GM15510 (cell line): ENCODE measurements at regions not wholly inside any gene's neighbourhood (a gene's known extent, or its start where the extent isn't known, plus 50 kb on each side); places are given as distances from the start of the nearest gene placed in this dataset.

Source experiments
- POLR2A ChIP-seq: IDR thresholded peaks from 3 replicates; pipeline ENCODE4 v1.6.1; 2011; ENCODE audit warnings: borderline replicate concordance; ENCODE audit not compliant: insufficient read length; ENCODE audit errors: extremely low read depth

GRCh38 chr7:67758551-67758950, 761.9 kb downstream of the TYW1 start:
- no peak for TF ChIP-seq POLR2A

- no peak for TF ChIP-seq POLR2A
These were observed 764.3 kb downstream of the TYW1 start for GRCh38 chr7:67760971-67761370.

GRCh38 chr7:67762516-67762915, 765.9 kb downstream of the TYW1 start:
- TF ChIP-seq POLR2A: no peak

GRCh38 chr7:67764289-67764688, 767.7 kb downstream of the TYW1 start:
- no peak for TF ChIP-seq POLR2A

GRCh38 chr7:67765481-67766175, 769.0 kb downstream of the TYW1 start:
- no peak for TF ChIP-seq POLR2A

GRCh38 chr7:67766906-67767410, 770.3 kb downstream of the TYW1 start:
- no peak for TF ChIP-seq POLR2A

- TF ChIP-seq POLR2A: no peak
These were observed 775.4 kb downstream of the TYW1 start for GRCh38 chr7:67771846-67772605.

- no peak for TF ChIP-seq POLR2A
These were observed 776.4 kb downstream of the TYW1 start for GRCh38 chr7:67773081-67773480.

GRCh38 chr7:67777119-67777518, 780.5 kb downstream of the TYW1 start:
- TF ChIP-seq POLR2A: no peak

- TF ChIP-seq POLR2A: no peak
These were observed 785.2 kb downstream of the TYW1 start for GRCh38 chr7:67781841-67782240.

- no peak for TF ChIP-seq POLR2A
These were observed 789.4 kb downstream of the TYW1 start for GRCh38 chr7:67786021-67786420.

GRCh38 chr7:67788669-67789068, 792.0 kb downstream of the TYW1 start:
- TF ChIP-seq POLR2A: no peak

- no peak for TF ChIP-seq POLR2A
These were observed 795.3 kb downstream of the TYW1 start for GRCh38 chr7:67791918-67792317.

- no peak for TF ChIP-seq POLR2A
These were observed 797.9 kb downstream of the TYW1 start for GRCh38 chr7:67794544-67794943.

- no peak for TF ChIP-seq POLR2A
These were observed 807.2 kb downstream of the TYW1 start for GRCh38 chr7:67803789-67804188.

- TF ChIP-seq POLR2A: no peak
These were observed 809.4 kb downstream of the TYW1 start for GRCh38 chr7:67805921-67806471.

GRCh38 chr7:67807826-67808225, 811.2 kb downstream of the TYW1 start:
- no peak for TF ChIP-seq POLR2A

GRCh38 chr7:67809586-67809985, 813.0 kb downstream of the TYW1 start:
- no peak for TF ChIP-seq POLR2A
